SK-N-MC (cell line): ENCODE measurements at regions not wholly inside any gene's neighbourhood (a gene's known extent, or its start where the extent isn't known, plus 50 kb on each side); places are given as distances from the start of the nearest gene placed in this dataset.
"Not testable (repeated sequence)": the region's sequence is repeated elsewhere in the genome, so short reads cannot be mapped to it uniquely, and the experiment has no call there.

Source experiments
- DNase-seq: peaks from one replicate; pipeline ENCODE4 v3.0.0-alpha.2; 2011; ENCODE audit warnings: low read depth, low spot score
- H3K27ac ChIP-seq: fragments of 200-600 bp; sonication (generic); 2 replicates; pipeline ENCODE4 v1.5.1; 2016; ENCODE audit warnings: mixed run types
- H3K36me3 ChIP-seq: fragments of 200-600 bp; sonication (generic); 2 replicates; pipeline ENCODE4 v1.6.1; 2017; ENCODE audit warnings: antibody characterized with exemption, low read length, mixed read lengths; ENCODE audit not compliant: insufficient read depth
- H3K4me3 ChIP-seq: fragments of 200-600 bp; sonication (generic); 2 replicates; pipeline ENCODE4 v1.5.1; 2016
- H3K9ac ChIP-seq: fragments of 200-600 bp; sonication (generic); 2 replicates; pipeline ENCODE4 v1.8.0; 2017; ENCODE audit warnings: mixed run types, mixed read lengths; ENCODE audit not compliant: insufficient read length
- H3K9me3 ChIP-seq: fragments of 200-600 bp; sonication (generic); 2 replicates; pipeline ENCODE4 v1.6.1; 2017; ENCODE audit warnings: low read depth, mild to moderate bottlenecking, antibody characterized with exemption, low read length, moderate library complexity, mixed read lengths
- EZH2 ChIP-seq: fragments of 200-600 bp; sonication (generic); IDR thresholded peaks from one replicate; pipeline ENCODE4 v1.6.1; 2017; ENCODE audit warnings: antibody characterized with exemption
- FOXP2 ChIP-seq: optimal IDR thresholded peaks from 2 replicates; pipeline ENCODE3; 2011; ENCODE audit warnings: mild to moderate bottlenecking, moderate library complexity; ENCODE audit not compliant: insufficient read depth; ENCODE audit errors: extremely low read length, control extremely low read depth
- POLR2AphosphoS5 ChIP-seq: IDR thresholded peaks from 2 replicates; pipeline ENCODE4 v1.6.1; 2012; ENCODE audit warnings: mild to moderate bottlenecking, low read depth, low read length, borderline replicate concordance

DNA sequence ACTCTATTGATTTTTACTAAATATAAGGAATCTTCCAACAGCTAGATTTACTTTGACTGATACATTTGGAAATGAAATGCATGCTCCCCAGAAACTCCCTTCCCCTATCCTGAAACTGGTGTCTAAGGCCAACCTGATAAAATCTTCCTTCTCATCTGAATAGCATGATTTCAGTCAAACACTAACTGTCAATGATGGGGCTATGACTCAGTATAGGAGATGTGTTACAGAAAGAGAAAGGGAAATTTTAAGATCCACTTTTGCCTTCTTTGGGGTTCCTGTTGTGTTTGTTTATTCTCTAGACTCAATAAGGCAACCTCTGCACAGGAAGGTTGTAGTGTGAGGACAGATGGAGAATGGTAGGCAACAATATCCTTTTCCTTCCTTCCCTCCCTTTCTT is 160.7 kb downstream of the MOSPD2 start:
- Histone ChIP-seq H3K36me3 (no peaks in the 10 kb centered on the region), H3K9me3 (no peaks in the 10 kb centered on the region), H3K4me3 (no peak overlapping the region), H3K27ac (no peak overlapping the region), H3K9ac (no peak overlapping the region)
- no peak for DNase-seq
- TF ChIP-seq FOXP2 (no peak), POLR2AphosphoS5 (no peak), EZH2 (no peak)

- Histone ChIP-seq H3K9ac (no peak overlapping the region), H3K9me3 (no peaks in the 10 kb centered on the region), H3K27ac (no peak overlapping the region), H3K36me3 (no peaks in the 10 kb centered on the region), H3K4me3 (no peak overlapping the region)
- no peak for DNase-seq
- TF ChIP-seq FOXP2 (no peak), EZH2 (no peak)
These were observed 144.3 kb downstream of the MOSPD2 start for GRCh38 chrX:15017491-15017890.

GRCh38 chrX:15016051-15016450 is 142.8 kb downstream of the MOSPD2 start:
- no peak overlapping the region for H3K4me3 ChIP-seq
- H3K9ac ChIP-seq = no peak overlapping the region
- TF ChIP-seq EZH2 (no peak), POLR2AphosphoS5 (no peak), FOXP2 (no peak)
- DNase-seq = no peak
- H3K9me3 ChIP-seq = no peaks in the 10 kb centered on the region
- no peak overlapping the region for H3K27ac ChIP-seq
- no peaks in the 10 kb centered on the region for H3K36me3 ChIP-seq

GRCh38 chrX:15014281-15014680 is 141.1 kb downstream of the MOSPD2 start:
- no peak for TF ChIP-seq FOXP2
- no peak for TF ChIP-seq POLR2AphosphoS5
- no peak for TF ChIP-seq EZH2
- DNase-seq = no peak
- H3K27ac ChIP-seq = no peak overlapping the region
- no peaks in the 10 kb centered on the region for H3K36me3 ChIP-seq
- H3K9ac ChIP-seq = no peak overlapping the region
- H3K4me3 ChIP-seq = no peak overlapping the region
- no peaks in the 10 kb centered on the region for H3K9me3 ChIP-seq

DNA sequence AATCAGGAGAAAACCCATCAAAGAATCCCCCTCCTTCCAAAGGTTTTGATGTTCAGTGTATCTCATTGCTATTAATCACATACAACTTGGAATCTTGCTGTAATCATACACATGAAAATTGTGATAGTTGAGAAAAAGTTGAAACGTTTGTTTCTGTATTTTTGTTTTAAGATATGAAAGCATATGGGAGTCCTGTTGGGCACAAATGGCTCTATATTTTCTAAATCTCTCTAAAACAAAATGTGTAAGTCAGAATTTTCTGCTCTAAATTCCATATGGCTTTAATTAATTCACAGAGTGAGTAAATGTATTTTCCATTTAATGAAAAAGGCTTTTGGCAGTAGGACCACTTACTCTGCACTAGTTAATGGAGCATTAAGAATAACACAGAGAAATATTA is 140.2 kb downstream of the MOSPD2 start:
- Histone ChIP-seq H3K36me3 (no peaks in the 10 kb centered on the region), H3K9me3 (no peaks in the 10 kb centered on the region), H3K9ac (no peak overlapping the region), H3K4me3 (no peak overlapping the region), H3K27ac (no peak overlapping the region)
- no peak for DNase-seq
- TF ChIP-seq POLR2AphosphoS5 = no peak
- no peak for TF ChIP-seq FOXP2
- no peak for TF ChIP-seq EZH2

GRCh38 chrX:14997271-14997670 is 124.0 kb downstream of the MOSPD2 start:
- DNase-seq = no peak
- H3K9me3 ChIP-seq = no peaks in the 10 kb centered on the region
- H3K9ac ChIP-seq = no peak overlapping the region
- H3K27ac ChIP-seq = no peak overlapping the region
- no peak overlapping the region for H3K4me3 ChIP-seq
- H3K36me3 ChIP-seq = no peaks in the 10 kb centered on the region
- TF ChIP-seq FOXP2 (no peak), POLR2AphosphoS5 (no peak), EZH2 (no peak)

DNA sequence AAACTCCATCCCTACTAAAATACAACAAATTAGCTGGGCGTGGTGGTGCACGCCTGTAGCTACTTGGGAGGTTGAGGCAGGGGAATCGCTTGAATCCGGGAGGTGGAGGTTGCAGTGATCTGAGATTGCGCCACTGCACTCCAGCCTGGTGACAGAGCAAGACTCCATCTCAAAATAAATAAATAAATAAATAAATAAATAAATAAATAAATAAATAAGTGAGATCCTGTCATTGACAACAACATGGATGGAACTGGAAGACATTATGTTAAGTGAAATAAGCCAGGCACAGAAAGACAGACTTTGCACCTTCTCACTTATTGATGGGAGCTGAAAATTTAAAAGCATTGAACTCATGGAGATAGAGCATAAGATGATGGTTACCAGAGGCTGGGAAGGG is 111.2 kb downstream of the MOSPD2 start:
- H3K9me3 ChIP-seq, H3K9ac ChIP-seq, H3K36me3 ChIP-seq, H3K4me3 ChIP-seq, H3K27ac ChIP-seq, DNase-seq: not testable (repeated sequence)
